Loucy (cell line): ENCODE measurements at regions not wholly inside any gene's neighbourhood (a gene's known extent, or its start where the extent isn't known, plus 50 kb on each side); places are given as distances from the start of the nearest gene placed in this dataset.

Experiments used
- CTCF ChIP-seq: fragments of 200-600 bp; sonication (generic); conservative IDR thresholded peaks from 2 replicates; pipeline ENCODE4 v1.5.1; 2014; ENCODE audit warnings: mild to moderate bottlenecking, antibody characterized with exemption, low read length
- EZH2phosphoT487 ChIP-seq: fragments of 200-600 bp; IDR thresholded peaks from 2 replicates; pipeline ENCODE4 v1.6.1; 2018; ENCODE audit warnings: antibody characterized with exemption, mild to moderate bottlenecking, moderate library complexity, borderline replicate concordance

GRCh38 chr13:38538422-38538821, 148.5 kb upstream of the FREM2 start:
- no peak for TF ChIP-seq EZH2phosphoT487
- no peak for TF ChIP-seq CTCF
